Testis (tissue), 2 donors: ENCODE measurements at regions not wholly inside any gene's neighbourhood (a gene's known extent, or its start where the extent isn't known, plus 50 kb on each side); places are given as distances from the start of the nearest gene placed in this dataset.

Source experiments
- POLR2A ChIP-seq: fragments of 450-650 bp; IDR thresholded peaks from one replicate; pipeline ENCODE4 v1.6.1; 2017; ENCODE audit warnings: antibody characterized with exemption, mild to moderate bottlenecking, moderate library complexity
- TF ChIP-seq, protein P1 (sequence below), 3 experiments: fragments of 450-650 bp in 2 of 3; fragments of 200-600 bp in 1 of 3; sonication (generic) in 1 of 3; IDR thresholded peaks; one replicate each; pipeline ENCODE4 v1.5.1; 2016 to 2019; ENCODE audit warnings: antibody characterized with exemption in 3 of 3, mild to moderate bottlenecking in 2 of 3, moderate library complexity in 1 of 3

- TF ChIP-seq, protein P1, sequence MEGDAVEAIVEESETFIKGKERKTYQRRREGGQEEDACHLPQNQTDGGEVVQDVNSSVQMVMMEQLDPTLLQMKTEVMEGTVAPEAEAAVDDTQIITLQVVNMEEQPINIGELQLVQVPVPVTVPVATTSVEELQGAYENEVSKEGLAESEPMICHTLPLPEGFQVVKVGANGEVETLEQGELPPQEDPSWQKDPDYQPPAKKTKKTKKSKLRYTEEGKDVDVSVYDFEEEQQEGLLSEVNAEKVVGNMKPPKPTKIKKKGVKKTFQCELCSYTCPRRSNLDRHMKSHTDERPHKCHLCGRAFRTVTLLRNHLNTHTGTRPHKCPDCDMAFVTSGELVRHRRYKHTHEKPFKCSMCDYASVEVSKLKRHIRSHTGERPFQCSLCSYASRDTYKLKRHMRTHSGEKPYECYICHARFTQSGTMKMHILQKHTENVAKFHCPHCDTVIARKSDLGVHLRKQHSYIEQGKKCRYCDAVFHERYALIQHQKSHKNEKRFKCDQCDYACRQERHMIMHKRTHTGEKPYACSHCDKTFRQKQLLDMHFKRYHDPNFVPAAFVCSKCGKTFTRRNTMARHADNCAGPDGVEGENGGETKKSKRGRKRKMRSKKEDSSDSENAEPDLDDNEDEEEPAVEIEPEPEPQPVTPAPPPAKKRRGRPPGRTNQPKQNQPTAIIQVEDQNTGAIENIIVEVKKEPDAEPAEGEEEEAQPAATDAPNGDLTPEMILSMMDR (IDR thresholded peaks at IDR 0.05) = no peak
- no peak for TF ChIP-seq POLR2A
Observed at GRCh38 chr13:82569581-82569980, 1312.7 kb downstream of the SLITRK1 start.
